ENCODE measurements at regions not wholly inside any gene's neighbourhood (a gene's known extent, or its start where the extent isn't known, plus 50 kb on each side); places are given as distances from the start of the nearest gene placed in this dataset.
A peak's percentile ranks its signal among the peaks of the same experiment; 100 is the strongest.

GRCh38 chr16:55154956-55155355, 169.0 kb upstream of the IRX6 start:
- no peak for DNase-seq (ENCODE audit: low spot score)

DNA sequence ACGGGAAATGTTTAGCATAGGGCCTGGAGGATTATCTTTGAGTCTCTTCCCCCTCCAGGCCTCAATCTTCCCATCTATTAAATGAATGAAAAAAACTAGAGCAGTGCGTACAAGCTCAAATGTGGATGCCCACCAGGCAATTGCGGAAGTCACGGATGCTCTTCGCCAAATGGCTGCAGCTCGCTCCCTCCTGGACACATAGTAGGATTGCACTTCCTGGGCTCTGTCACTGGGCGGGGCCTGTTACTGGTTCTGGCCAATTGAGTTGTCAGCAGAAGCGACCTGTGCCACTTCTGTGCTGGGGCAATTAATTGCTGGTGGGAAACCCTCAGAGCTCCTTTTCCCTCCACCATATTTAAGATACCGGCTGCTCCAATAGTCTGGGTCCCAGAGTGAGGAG, 168.2 kb upstream of the IRX6 start:
- no peak for DNase-seq (ENCODE audit: low spot score)

- no peak for DNase-seq (ENCODE audit: low spot score)
These were observed 154.2 kb upstream of the IRX6 start for GRCh38 chr16:55169780-55170179.

DNA sequence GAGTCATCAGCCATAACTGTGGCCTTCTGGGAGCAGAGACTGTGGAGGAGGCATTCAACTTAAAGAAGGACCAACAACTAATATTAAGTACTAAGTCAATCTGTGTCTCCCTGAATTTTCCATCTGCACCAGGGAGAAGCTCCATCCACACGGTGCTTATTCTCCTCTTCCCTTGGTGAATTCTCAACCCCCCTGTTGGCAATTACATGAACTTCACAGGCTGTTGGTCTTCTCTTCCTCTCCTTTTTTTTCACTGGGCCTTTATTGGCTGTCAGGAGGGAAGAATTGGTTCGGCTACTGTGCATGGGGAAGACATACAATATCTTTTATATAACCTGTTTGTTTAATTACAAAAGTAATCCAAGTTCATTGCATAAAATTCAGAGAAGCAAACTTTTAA, 152.8 kb upstream of the IRX6 start:
- DNase-seq (ENCODE audit: low spot score), result no peak

DNA sequence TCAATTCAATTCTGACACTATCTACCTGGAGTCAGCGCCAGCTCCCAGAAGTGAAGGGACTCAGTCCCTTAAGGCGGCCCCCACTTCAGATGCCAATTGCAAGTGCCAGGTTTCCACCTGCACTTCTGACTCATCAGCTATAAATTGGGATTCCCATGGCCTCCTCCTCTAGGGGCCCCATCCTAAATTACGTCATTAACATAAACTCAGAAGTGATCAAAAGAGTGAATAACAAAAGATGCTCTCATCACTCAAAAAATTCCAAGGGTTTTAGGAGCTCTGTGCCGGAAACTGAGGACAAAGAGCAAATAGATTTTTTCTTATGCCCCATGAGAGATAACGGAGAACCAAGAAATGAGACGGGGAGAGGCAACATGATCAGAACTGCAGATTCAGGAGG, 148.6 kb upstream of the IRX6 start:
- DNase-seq (ENCODE audit: low spot score), result peak; percentile 5

GRCh38 chr16:55176901-55177300, 147.1 kb upstream of the IRX6 start:
- no peak for DNase-seq (ENCODE audit: low spot score)

DNA sequence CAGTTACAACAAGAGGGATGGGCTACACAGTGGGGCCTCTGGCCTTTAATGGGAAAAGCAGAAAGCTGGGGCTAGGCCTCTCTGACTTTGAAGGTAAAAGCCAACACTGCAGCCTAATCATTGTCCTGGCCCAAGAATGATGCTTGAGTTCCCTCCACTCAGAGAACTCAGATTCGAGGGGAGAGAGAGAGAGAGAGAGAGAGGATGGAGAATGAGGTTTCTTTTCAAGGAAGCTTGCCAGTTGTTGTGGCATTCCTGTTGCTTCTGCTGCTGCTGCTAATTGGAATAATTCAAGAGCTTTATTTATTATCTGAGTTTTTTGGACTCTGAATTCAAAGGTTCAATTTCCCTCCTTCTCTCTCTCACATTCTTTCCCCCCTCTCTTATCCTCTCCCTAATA, 144.6 kb upstream of the IRX6 start:
- DNase-seq (ENCODE audit: low spot score), result no peak

DNA sequence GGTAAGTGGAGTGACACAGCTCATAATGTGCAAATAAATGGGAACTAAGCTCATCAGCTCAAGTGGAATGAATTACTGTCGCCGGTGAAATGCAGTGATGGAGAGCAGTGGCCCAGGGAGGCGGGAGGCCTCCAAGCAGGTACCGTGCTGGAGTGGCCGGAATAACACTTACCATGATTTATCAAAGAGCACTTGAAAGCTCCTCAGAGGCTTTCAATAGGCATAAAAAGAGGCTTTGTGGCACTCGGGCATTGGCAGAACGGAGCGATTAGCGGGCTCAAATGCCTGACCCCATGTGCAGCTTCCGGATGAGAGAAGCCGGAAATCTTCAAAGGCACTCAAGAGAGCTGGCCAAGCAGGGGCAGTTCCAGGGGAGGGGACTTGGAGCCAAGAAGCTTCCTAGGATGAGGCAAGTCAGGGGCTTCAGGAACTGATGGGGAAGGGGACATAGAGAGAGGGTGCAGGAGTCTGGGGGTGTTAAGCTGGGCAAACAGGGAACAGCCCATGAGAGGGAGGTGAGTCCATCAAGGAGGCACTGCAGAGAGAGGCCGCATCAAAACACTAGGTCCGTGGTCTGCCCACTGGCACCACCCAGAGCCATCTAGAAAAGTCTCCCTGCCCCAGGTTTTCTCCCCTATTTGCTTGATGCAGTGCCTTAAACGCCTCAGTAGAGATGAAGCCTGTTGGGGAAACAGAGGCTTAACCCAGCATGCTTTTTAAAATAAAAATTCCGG, 144.0 kb upstream of the IRX6 start:
- DNase-seq (ENCODE audit: low spot score), result no peak

DNA sequence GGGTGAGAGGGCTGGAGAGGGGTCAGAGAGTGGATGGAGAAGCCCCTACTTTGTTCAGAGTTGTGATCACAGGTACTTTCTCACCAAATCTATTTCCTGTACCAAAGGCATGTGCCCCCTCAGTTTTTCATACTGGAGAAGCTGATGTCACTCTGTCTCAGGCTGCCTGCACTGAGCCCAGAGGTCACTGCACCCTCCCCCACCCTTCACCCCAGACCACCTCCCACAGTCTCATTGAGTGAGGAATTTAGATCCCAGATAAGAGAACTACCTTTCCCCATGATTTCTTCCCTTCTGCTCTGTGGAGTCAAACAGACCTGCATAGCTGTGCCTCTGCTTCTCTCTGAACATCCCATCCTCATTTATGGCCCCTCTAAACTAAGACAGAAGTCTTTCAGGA, 140.0 kb upstream of the IRX6 start:
- no peak for DNase-seq (ENCODE audit: low spot score)

- DNase-seq (ENCODE audit: low spot score), result no peak
These were observed 139.4 kb upstream of the IRX6 start for GRCh38 chr16:55184619-55185018.

GRCh38 chr16:55189224-55189623, 134.8 kb upstream of the IRX6 start:
- DNase-seq (ENCODE audit: low spot score), result no peak

- no peak for DNase-seq (ENCODE audit: low spot score)
These were observed 134.0 kb upstream of the IRX6 start for GRCh38 chr16:55189682-55190636.

DNA sequence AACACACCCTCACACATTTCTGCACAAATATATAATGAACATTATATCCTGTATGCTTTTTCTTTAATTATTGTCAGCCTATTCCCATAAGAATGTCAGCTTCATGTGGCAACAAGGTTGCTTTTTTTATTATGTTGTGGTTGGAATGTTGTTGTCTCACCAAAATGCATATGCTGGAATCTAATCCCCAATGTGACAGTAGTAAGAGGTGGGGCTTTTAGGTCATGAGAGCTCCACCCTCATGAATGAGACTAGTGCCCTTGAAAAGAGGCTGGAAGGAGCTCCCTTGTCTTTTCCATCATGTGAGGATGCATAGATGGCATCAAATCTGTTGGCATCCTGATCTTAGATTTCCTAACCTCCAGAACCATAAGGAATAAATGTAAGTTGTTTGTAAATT, 131.3 kb upstream of the IRX6 start:
- no peak for DNase-seq (ENCODE audit: low spot score)

DNA sequence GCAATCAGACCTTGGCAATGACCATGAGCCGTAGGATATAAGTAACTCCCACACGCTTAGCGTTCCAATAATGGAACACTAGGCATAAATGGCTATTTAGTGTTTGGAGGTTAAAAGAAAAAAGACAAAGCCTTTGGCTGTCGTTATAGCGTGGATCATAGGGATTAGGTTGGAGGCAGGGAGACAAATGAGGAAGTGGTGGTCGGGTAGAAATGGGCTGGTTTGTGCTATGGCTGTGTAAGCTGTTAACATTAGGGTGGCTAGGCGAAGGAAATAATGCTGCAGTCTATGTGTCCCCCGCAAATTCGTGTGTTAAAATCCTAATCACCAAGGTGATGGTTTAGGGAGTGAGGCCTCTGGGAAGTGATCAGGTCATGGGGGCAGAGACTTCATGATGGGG, 120.4 kb upstream of the IRX6 start:
- no peak for DNase-seq (ENCODE audit: low spot score)

DNA sequence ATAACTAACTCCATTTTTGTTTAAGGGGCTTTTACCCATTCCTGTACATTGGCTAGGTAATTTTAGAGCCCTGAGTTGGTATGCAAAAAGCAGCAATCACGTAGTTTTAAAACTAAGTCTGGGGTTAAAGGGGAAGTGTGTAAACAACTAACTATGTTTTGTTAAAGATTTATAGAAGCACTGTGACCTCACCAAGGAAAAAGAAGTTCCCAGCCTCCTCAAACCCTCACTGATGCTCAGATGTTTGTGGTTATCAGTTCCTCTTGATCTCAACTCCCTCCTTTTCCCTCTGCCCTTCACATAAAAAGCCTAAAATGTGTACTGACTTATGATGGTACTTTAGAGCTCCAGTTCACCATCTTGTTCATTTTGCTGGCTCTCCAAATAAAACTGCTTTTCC, 119.9 kb upstream of the IRX6 start:
- no peak for DNase-seq (ENCODE audit: low spot score)

- DNase-seq (ENCODE audit: low spot score), result no peak
These were observed 119.1 kb upstream of the IRX6 start for GRCh38 chr16:55204923-55205322.

- no peak for DNase-seq (ENCODE audit: low spot score)
These were observed 116.1 kb upstream of the IRX6 start for GRCh38 chr16:55207693-55208428.

- no peak for DNase-seq (ENCODE audit: low spot score)
These were observed 114.4 kb upstream of the IRX6 start for GRCh38 chr16:55209626-55210025.

DNA sequence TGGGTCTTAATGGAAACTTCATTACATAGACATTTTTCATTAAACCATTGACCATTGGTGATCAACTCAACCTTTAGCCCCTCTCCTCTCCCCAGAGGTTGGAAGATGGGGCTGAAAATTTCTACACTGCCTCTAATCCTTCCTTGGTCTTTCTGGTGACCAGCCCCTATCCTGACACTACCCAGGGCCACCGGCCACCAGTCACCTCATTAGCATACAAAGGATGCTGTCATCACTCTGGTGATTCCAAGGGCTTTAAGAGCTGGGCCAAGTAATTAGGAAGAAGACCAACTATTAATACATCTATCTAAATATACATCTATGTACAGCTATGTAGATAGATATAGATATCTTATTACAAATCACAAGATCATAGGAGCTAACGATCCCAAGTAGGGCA, 111.2 kb upstream of the IRX6 start:
- no peak for DNase-seq (ENCODE audit: low spot score)

DNA sequence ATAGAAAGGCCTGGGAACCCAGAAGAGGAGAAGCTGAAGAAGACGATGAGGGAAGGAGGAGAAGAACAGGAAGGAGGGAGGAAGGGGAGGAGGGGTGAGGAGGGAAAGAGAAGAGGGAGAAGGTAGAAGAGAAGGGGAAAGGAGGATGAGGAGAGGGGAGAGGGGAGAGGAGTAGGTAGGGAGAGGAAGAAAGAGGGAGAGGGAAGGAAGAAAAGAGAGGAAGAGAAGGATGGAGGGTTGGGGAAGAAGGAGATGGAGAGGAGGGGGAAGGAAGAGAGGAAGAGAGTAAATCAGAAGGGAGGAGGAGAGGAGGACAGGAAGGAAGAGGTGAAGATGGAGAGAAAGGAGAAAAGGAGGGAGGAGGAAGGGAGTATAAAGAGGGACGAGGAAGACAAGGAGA, 109.6 kb upstream of the IRX6 start:
- DNase-seq (ENCODE audit: low spot score), result no peak

- no peak for DNase-seq (ENCODE audit: low spot score)
These were observed 109.0 kb upstream of the IRX6 start for GRCh38 chr16:55214974-55215494.

DNA sequence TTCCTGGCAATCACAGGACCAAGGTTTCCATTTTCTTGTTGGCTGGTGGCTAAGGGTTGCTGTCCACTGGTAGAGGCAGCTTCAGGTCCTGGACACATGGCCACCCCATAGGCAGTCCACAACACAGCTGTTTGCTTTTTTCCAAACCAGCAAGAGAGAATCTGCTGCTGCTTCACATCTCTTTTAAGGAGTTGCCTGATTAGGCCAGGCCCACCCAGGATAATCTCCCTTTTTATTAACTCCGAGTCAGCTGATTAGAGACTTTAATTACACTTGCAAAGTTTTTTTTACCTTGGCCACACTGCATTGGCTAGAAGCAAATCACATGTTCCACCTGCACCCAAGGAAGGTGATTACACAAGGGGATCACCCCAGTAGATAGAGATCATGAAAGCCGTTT, 106.6 kb upstream of the IRX6 start:
- DNase-seq (ENCODE audit: low spot score), result no peak

- DNase-seq (ENCODE audit: low spot score), result no peak
These were observed 102.2 kb upstream of the IRX6 start for GRCh38 chr16:55221836-55222235.
